ENCODE measurements at regions not wholly inside any gene's neighbourhood (a gene's known extent, or its start where the extent isn't known, plus 50 kb on each side); places are given as distances from the start of the nearest gene placed in this dataset.

- TF ChIP-seq POLR2AphosphoS5 (IDR thresholded peaks at IDR 0.05) (peak; percentile 54), TAF1 (IDR thresholded peaks at IDR 0.05; ENCODE audit: low read depth) (no peak), CTCF (IDR thresholded peaks at IDR 0.05; ENCODE audit: poor library complexity, severe bottlenecking) (no peak), EZH2 (IDR thresholded peaks at IDR 0.05; ENCODE audit: borderline replicate concordance, insufficient read depth, low read length, poor library complexity, severe bottlenecking) (no peak), RAD21 (conservative IDR thresholded peaks at IDR 0.05) (no peak), SMC3 (conservative IDR thresholded peaks at IDR 0.05; ENCODE audit: poor library complexity) (no peak), EP300 (conservative IDR thresholded peaks at IDR 0.05; ENCODE audit: poor library complexity, severe bottlenecking) (peak; percentile 53), MXI1 (conservative IDR thresholded peaks at IDR 0.05; ENCODE audit: poor library complexity, severe bottlenecking) (no peak), REST (IDR thresholded peaks at IDR 0.05; ENCODE audit: borderline replicate concordance) (no peak)
- H2AFZ ChIP-seq (ENCODE audit: low read depth, low read length): no peak overlapping the region
- peaks cover 6% of the 10 kb centered on the region for H3F3A ChIP-seq (ENCODE audit: insufficient read depth, low read length, poor library complexity, severe bottlenecking)
- H3K27ac ChIP-seq (ENCODE audit: low read length): no peak overlapping the region
- H3K9me2 ChIP-seq (ENCODE audit: insufficient read depth, low read length): no peaks in the 10 kb centered on the region
- no peak overlapping the region for H3K9ac ChIP-seq (ENCODE audit: low read length)
- H3K4me3 ChIP-seq (ENCODE audit: low read length): no peak overlapping the region
- no peaks in the 10 kb centered on the region for H3K9me3 ChIP-seq (ENCODE audit: low read length)
- no peaks in the 10 kb centered on the region for H4K20me1 ChIP-seq (ENCODE audit: insufficient read depth)
- no peak overlapping the region for H3K4me2 ChIP-seq (ENCODE audit: low read length)
- H3K27me3 ChIP-seq (ENCODE audit: insufficient read depth, low read depth, low read length): no peaks in the 10 kb centered on the region
- no peaks in the 10 kb centered on the region for H3K36me3 ChIP-seq (ENCODE audit: insufficient read depth, low read length)
- H3K79me2 ChIP-seq (replicated peaks; ENCODE audit: insufficient read depth, low read length): no peaks in the 10 kb centered on the region
These were observed 455.0 kb upstream of the FLRT2 start for GRCh38 chr14:85074955-85075354.

- no peaks in the 10 kb centered on the region for H3K36me3 ChIP-seq (ENCODE audit: insufficient read depth, low read length)
These were observed 454.1 kb upstream of the FLRT2 start for GRCh38 chr14:85075694-85076476.

More at GRCh38 chr14:85075694-85076476, 454.1 kb upstream of the FLRT2 start:
- Histone ChIP-seq H3K27me3 (ENCODE audit: insufficient read depth, low read depth, low read length) (no peaks in the 10 kb centered on the region), H3F3A (ENCODE audit: insufficient read depth, low read length, poor library complexity, severe bottlenecking) (peaks cover 9% of the 10 kb centered on the region), H3K4me2 (ENCODE audit: low read length) (no peak overlapping the region), H2AFZ (ENCODE audit: low read depth, low read length) (no peak overlapping the region), H3K9me3 (ENCODE audit: low read length) (no peaks in the 10 kb centered on the region), H3K4me3 (ENCODE audit: low read length) (no peak overlapping the region), H3K27ac (ENCODE audit: low read length) (no peak overlapping the region), H4K20me1 (ENCODE audit: insufficient read depth) (no peaks in the 10 kb centered on the region), H3K9ac (ENCODE audit: low read length) (no peak overlapping the region), H3K9me2 (ENCODE audit: insufficient read depth, low read length) (no peaks in the 10 kb centered on the region), H3K79me2 (replicated peaks; ENCODE audit: insufficient read depth, low read length) (no peaks in the 10 kb centered on the region)
- TF ChIP-seq MXI1 (conservative IDR thresholded peaks at IDR 0.05; ENCODE audit: poor library complexity, severe bottlenecking) (no peak), TAF1 (IDR thresholded peaks at IDR 0.05; ENCODE audit: low read depth) (no peak), REST (IDR thresholded peaks at IDR 0.05; ENCODE audit: borderline replicate concordance) (no peak), CTCF (IDR thresholded peaks at IDR 0.05; ENCODE audit: poor library complexity, severe bottlenecking) (no peak), POLR2AphosphoS5 (IDR thresholded peaks at IDR 0.05) (no peak), EZH2 (IDR thresholded peaks at IDR 0.05; ENCODE audit: borderline replicate concordance, insufficient read depth, low read length, poor library complexity, severe bottlenecking) (no peak), RAD21 (conservative IDR thresholded peaks at IDR 0.05) (no peak), EP300 (conservative IDR thresholded peaks at IDR 0.05; ENCODE audit: poor library complexity, severe bottlenecking) (no peak), SMC3 (conservative IDR thresholded peaks at IDR 0.05; ENCODE audit: poor library complexity) (no peak)
